Esophagus muscularis mucosa (tissue), 3 donors: ENCODE measurements at regions not wholly inside any gene's neighbourhood (a gene's known extent, or its start where the extent isn't known, plus 50 kb on each side); places are given as distances from the start of the nearest gene placed in this dataset.

ENCODE experiments used
- POLR2A ChIP-seq: fragments of 450-650 bp; IDR thresholded peaks from one replicate; pipeline ENCODE4 v1.6.1; 2017; ENCODE audit warnings: antibody characterized with exemption, moderate library complexity, mild to moderate bottlenecking, low read depth
- TF ChIP-seq, protein P1 (sequence below), 3 experiments: fragments of 200-600 bp in 2 of 3; fragments of 450-650 bp in 1 of 3; sonication (generic) in 2 of 3; IDR thresholded peaks; one replicate each; pipeline ENCODE4 v1.5.1; 2017 to 2019; ENCODE audit warnings: antibody characterized with exemption in 3 of 3, mild to moderate bottlenecking in 2 of 3, moderate library complexity in 1 of 3

- TF ChIP-seq, protein P1, sequence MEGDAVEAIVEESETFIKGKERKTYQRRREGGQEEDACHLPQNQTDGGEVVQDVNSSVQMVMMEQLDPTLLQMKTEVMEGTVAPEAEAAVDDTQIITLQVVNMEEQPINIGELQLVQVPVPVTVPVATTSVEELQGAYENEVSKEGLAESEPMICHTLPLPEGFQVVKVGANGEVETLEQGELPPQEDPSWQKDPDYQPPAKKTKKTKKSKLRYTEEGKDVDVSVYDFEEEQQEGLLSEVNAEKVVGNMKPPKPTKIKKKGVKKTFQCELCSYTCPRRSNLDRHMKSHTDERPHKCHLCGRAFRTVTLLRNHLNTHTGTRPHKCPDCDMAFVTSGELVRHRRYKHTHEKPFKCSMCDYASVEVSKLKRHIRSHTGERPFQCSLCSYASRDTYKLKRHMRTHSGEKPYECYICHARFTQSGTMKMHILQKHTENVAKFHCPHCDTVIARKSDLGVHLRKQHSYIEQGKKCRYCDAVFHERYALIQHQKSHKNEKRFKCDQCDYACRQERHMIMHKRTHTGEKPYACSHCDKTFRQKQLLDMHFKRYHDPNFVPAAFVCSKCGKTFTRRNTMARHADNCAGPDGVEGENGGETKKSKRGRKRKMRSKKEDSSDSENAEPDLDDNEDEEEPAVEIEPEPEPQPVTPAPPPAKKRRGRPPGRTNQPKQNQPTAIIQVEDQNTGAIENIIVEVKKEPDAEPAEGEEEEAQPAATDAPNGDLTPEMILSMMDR (IDR thresholded peaks at IDR 0.05) = no peak
- no peak for TF ChIP-seq POLR2A
These were observed 588.9 kb upstream of the NRXN1 start for GRCh38 chr2:51620796-51621195.
